Ishikawa (cell line): ENCODE measurements at regions not wholly inside any gene's neighbourhood (a gene's known extent, or its start where the extent isn't known, plus 50 kb on each side); places are given as distances from the start of the nearest gene placed in this dataset.

Source experiments
- CEBPB ChIP-seq: IDR thresholded peaks from 2 replicates; pipeline ENCODE4 v1.6.1; 2012
- CREB1 ChIP-seq: IDR thresholded peaks from 2 replicates; pipeline ENCODE4 v1.6.1; 2012; ENCODE audit warnings: low read depth
- EGR1 ChIP-seq: IDR thresholded peaks from 2 replicates; pipeline ENCODE4 v1.6.1; 2012
- EP300 ChIP-seq: IDR thresholded peaks from 2 replicates; pipeline ENCODE4 v1.6.1; 2012; ENCODE audit warnings: borderline replicate concordance
- FOXM1 ChIP-seq: IDR thresholded peaks from 2 replicates; pipeline ENCODE4 v1.6.1; 2012; ENCODE audit warnings: low read depth, borderline replicate concordance
- NFIC ChIP-seq: IDR thresholded peaks from 2 replicates; pipeline ENCODE4 v1.6.1; 2012
- RAD21 ChIP-seq: IDR thresholded peaks from 2 replicates; pipeline ENCODE4 v1.6.1; 2012; ENCODE audit warnings: low read depth
- TAF1 ChIP-seq: IDR thresholded peaks from 2 replicates; pipeline ENCODE4 v1.6.1; 2012; ENCODE audit warnings: low read depth, mild to moderate bottlenecking
- TCF12 ChIP-seq: IDR thresholded peaks from 2 replicates; pipeline ENCODE4 v1.6.1; 2012; ENCODE audit warnings: low read depth
- TEAD4 ChIP-seq: IDR thresholded peaks from 2 replicates; pipeline ENCODE4 v1.6.1; 2012
- YY1 ChIP-seq: IDR thresholded peaks from 2 replicates; pipeline ENCODE4 v1.6.1; 2012; ENCODE audit warnings: low read depth
- ZBTB7A ChIP-seq: IDR thresholded peaks from 2 replicates; pipeline ENCODE4 v1.6.1; 2012; ENCODE audit warnings: low read depth
- TF ChIP-seq, protein P1 (sequence below): IDR thresholded peaks from 2 replicates; pipeline ENCODE4 v1.6.1; 2012; ENCODE audit warnings: low read depth, mild to moderate bottlenecking
- TF ChIP-seq, protein P2 (sequence below): IDR thresholded peaks from 2 replicates; pipeline ENCODE4 v1.6.1; 2012
- TF ChIP-seq, protein P3 (sequence below): IDR thresholded peaks from 2 replicates; pipeline ENCODE4 v1.6.1; 2012

DNA sequence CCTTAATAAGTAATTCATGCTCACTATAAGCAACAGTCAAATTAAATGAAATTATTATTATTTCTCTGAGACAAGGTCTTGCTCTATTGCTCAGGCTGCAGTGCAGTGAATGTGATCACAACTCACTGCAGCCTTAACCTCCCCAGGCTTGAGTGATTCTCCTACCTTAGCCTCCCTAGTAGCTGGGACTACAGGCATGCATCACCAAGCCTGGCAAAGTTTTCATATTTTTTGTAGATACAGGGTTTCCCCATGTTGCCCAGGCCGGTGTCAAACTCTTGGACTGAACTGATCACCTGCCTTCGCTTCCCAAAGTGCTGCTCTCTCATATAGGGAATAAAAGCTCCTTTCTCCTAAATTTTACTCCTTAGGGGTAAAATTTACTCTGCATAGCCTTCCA lies 74.9 kb upstream of the GAREM1 start:
- TF ChIP-seq TEAD4: no peak
- TF ChIP-seq EP300: no peak
- no peak for TF ChIP-seq RAD21
- TF ChIP-seq CEBPB: no peak
- TF ChIP-seq TAF1: no peak
- TF ChIP-seq, protein P1, sequence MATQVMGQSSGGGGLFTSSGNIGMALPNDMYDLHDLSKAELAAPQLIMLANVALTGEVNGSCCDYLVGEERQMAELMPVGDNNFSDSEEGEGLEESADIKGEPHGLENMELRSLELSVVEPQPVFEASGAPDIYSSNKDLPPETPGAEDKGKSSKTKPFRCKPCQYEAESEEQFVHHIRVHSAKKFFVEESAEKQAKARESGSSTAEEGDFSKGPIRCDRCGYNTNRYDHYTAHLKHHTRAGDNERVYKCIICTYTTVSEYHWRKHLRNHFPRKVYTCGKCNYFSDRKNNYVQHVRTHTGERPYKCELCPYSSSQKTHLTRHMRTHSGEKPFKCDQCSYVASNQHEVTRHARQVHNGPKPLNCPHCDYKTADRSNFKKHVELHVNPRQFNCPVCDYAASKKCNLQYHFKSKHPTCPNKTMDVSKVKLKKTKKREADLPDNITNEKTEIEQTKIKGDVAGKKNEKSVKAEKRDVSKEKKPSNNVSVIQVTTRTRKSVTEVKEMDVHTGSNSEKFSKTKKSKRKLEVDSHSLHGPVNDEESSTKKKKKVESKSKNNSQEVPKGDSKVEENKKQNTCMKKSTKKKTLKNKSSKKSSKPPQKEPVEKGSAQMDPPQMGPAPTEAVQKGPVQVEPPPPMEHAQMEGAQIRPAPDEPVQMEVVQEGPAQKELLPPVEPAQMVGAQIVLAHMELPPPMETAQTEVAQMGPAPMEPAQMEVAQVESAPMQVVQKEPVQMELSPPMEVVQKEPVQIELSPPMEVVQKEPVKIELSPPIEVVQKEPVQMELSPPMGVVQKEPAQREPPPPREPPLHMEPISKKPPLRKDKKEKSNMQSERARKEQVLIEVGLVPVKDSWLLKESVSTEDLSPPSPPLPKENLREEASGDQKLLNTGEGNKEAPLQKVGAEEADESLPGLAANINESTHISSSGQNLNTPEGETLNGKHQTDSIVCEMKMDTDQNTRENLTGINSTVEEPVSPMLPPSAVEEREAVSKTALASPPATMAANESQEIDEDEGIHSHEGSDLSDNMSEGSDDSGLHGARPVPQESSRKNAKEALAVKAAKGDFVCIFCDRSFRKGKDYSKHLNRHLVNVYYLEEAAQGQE: no peak
- no peak for TF ChIP-seq ZBTB7A
- TF ChIP-seq NFIC: no peak
- TF ChIP-seq EGR1: no peak
- no peak for TF ChIP-seq CREB1
- TF ChIP-seq YY1: no peak
- TF ChIP-seq, protein P2, sequence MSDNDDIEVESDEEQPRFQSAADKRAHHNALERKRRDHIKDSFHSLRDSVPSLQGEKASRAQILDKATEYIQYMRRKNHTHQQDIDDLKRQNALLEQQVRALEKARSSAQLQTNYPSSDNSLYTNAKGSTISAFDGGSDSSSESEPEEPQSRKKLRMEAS: no peak
- no peak for TF ChIP-seq TCF12
- TF ChIP-seq, protein P3, sequence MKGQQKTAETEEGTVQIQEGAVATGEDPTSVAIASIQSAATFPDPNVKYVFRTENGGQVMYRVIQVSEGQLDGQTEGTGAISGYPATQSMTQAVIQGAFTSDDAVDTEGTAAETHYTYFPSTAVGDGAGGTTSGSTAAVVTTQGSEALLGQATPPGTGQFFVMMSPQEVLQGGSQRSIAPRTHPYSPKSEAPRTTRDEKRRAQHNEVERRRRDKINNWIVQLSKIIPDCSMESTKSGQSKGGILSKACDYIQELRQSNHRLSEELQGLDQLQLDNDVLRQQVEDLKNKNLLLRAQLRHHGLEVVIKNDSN: no peak
- no peak for TF ChIP-seq FOXM1

DNA sequence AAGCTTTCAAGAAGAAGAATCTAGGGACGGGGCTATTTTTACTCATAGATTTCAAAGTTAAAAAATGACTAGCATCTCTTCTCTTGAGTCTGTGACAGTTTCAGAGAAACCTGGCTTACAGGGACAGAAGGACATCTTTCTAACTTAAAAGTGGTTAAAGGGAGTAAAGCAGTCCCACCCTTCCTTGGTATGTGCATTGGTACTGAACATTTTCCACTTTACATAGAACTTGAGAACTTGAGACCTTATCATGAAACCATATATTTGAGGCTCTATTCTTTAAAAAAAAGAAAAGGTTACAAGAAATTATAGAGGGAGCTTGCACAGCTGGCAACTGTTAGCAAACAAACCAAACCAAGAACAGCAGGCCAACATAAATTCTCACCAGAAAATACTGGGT lies 73.4 kb upstream of the GAREM1 start:
- TF ChIP-seq TEAD4 (no peak), EP300 (no peak), EGR1 (no peak), ZBTB7A (no peak), CREB1 (no peak), TAF1 (no peak), NFIC (no peak), YY1 (no peak), CEBPB (no peak), RAD21 (no peak), TCF12 (no peak), FOXM1 (no peak)
- TF ChIP-seq, protein P2: no peak
- TF ChIP-seq, protein P1: no peak

DNA sequence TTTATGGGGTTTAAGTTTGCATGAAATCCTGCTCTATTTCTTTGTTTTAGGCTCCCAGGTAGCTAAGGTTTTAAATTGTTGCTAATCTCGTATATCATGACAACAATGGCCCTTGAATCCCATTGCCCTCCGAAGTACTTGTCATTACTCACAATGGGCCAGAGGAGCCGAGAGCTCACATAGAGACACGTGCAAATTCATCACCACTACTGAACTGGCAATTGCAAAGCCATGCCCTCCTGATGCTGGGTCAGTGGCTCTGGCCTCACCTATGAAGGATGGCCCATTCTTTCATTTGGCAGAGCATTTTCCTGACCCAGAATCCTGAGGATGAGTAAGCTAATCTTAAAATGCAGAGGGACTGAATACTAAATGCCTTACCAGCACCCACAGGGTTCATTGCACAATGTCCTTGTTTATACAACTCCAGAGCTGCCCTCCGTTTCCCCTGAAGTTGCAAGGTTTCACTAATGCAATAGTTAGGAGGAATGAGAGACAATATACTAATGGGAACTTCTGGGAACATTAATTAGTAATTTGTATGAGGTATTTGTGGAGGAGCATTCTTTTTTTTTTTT lies 71.6 kb upstream of the GAREM1 start:
- TF ChIP-seq, protein P3: no peak
- TF ChIP-seq TCF12: no peak
- no peak for TF ChIP-seq EGR1
- TF ChIP-seq EP300: no peak

DNA sequence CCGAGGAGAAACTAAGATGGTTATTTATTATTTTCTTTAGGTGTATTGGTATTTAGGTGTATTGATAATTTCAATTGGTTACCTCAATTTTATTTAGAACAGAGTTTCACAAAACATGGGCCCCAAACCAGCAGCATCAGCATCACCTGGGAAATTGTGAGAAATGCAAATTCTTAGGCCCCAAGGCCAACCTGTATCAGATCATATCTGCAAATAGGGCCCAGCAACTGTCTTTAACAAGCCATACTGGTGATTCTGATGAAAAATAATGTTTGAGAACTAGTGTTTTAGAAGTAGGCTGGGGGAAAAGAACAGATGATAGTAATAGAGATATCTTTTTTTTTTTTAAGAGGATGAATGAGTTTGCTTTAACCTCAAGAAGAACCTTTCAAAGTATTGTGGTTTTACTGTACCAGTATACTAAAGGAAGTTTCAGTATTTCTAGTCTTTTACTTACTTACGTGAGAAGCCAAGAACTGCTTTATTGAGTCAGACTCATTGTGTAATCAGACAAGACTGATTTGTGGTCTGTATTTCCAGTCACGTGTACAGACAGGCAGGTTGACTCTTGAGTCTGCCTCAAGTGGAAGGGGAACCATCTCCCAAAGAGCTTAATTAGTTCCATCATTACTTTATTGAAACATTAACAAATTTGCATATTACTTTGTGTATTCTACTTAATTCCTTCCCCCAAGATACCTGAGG lies 60.4 kb upstream of the GAREM1 start:
- TF ChIP-seq, protein P3: peak; percentile 88
- TF ChIP-seq EGR1 (no peak), RAD21 (no peak), CEBPB (peak; percentile 92)

DNA sequence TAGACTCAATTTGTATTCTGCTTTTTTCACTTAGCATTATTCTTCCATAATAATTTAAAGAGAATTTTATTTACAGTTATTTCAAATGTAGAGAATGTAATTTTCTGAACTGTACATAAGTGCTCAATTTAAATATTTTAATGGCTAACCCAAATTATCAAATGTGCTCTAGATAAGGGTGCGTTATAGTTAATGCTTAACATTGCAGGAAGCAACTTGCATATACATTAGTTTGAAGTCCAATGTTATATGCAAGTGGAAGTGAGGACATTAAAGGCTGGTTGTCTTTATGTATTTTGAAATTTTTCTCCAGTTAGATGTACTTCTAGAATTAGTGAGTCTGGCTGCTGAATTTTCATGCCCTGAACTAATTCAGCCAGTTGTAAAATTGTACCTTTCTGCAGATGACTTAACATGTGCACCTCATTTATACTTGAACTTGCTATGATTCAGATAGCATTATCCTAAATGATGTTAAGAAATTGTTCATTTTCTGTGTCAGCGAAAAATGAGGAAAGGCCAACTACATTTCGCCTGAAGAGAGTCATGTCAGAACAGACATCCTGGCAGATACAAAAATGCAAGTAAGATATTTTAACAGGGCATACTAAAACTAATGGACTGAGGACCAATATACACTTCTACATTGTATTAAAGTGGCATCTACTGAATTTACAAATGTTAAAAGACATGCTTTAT lies 59.2 kb upstream of the GAREM1 start:
- no peak for TF ChIP-seq EP300
- TF ChIP-seq, protein P3: no peak
- TF ChIP-seq, protein P1: no peak
